OCI-LY7 (cell line): ENCODE measurements at regions not wholly inside any gene's neighbourhood (a gene's known extent, or its start where the extent isn't known, plus 50 kb on each side); places are given as distances from the start of the nearest gene placed in this dataset.

Source experiments
- EZH2phosphoT487 ChIP-seq: fragments of 200-600 bp; sonication (generic); IDR thresholded peaks from 2 replicates; pipeline ENCODE4 v1.6.1; 2018; ENCODE audit warnings: low read depth, borderline replicate concordance, mild to moderate bottlenecking, mixed run types, antibody characterized with exemption, low read length, moderate library complexity, mixed read lengths
- TF ChIP-seq, protein P1 (sequence below): fragments of 200-600 bp; sonication (generic); conservative IDR thresholded peaks from 2 replicates; pipeline ENCODE4 v1.5.1; 2014; ENCODE audit warnings: mild to moderate bottlenecking, antibody characterized with exemption, low read length, moderate library complexity, mixed read lengths

DNA sequence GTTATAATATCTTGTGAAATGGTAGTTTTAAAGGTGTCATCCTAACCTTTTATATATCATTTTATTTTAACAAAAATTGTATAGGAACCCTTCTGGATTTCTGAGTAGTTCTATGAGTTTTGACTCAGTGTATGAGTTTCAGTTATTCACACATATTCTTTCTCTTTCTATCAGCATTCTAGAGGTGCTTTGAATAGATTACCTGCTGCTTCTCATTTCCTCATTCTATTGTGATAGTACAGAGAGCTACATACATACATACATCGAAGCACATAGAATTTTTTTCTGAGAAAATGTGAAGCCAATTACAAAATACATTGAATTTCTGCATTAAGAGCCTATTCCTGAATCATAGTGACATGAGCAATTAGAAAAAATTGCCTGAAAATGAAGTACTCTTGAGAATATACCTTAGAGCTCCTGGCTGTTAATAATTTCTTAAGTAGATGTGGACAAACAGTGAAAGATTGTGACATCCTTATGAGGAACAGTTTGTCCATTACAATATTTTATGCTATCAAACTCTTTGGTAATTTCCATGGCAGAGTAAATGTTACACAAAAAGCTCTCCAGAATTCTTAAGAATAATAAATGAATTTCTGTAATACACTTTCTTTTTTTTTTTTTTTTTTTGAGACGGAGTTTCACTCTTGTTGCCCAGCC, 556.6 kb downstream of the TRHDE start:
- TF ChIP-seq, protein P1, sequence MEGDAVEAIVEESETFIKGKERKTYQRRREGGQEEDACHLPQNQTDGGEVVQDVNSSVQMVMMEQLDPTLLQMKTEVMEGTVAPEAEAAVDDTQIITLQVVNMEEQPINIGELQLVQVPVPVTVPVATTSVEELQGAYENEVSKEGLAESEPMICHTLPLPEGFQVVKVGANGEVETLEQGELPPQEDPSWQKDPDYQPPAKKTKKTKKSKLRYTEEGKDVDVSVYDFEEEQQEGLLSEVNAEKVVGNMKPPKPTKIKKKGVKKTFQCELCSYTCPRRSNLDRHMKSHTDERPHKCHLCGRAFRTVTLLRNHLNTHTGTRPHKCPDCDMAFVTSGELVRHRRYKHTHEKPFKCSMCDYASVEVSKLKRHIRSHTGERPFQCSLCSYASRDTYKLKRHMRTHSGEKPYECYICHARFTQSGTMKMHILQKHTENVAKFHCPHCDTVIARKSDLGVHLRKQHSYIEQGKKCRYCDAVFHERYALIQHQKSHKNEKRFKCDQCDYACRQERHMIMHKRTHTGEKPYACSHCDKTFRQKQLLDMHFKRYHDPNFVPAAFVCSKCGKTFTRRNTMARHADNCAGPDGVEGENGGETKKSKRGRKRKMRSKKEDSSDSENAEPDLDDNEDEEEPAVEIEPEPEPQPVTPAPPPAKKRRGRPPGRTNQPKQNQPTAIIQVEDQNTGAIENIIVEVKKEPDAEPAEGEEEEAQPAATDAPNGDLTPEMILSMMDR, result no peak
- TF ChIP-seq EZH2phosphoT487, result no peak
